HL-60 (cell line): ENCODE measurements at regions not wholly inside any gene's neighbourhood (a gene's known extent, or its start where the extent isn't known, plus 50 kb on each side); places are given as distances from the start of the nearest gene placed in this dataset.
"Not testable (repeated sequence)": the region's sequence is repeated elsewhere in the genome, so short reads cannot be mapped to it uniquely, and the experiment has no call there.

Experiments used
- DNase-seq, 2 experiments: peaks; one replicate each; pipeline ENCODE4 v3.0.0-alpha.2; 2010 to 2020; ENCODE audit warnings: low read depth in 1 of 2, low spot score in 1 of 2
- H3K27ac ChIP-seq: fragments of 250-450 bp; sonication (Bioruptor Pico); replicated peaks from 2 replicates; pipeline ENCODE4 v1.5.1; 2020; ENCODE audit warnings: mild to moderate bottlenecking, moderate library complexity
- H3K27me3 ChIP-seq: fragments of 250-450 bp; sonication (Bioruptor Pico); 2 replicates; pipeline ENCODE4 v1.5.1; 2021; ENCODE audit warnings: mild to moderate bottlenecking, moderate library complexity; ENCODE audit not compliant: insufficient read depth, poor library complexity, severe bottlenecking
- H3K4me3 ChIP-seq: replicated peaks from 2 replicates; pipeline ENCODE4 v1.5.1; 2011; ENCODE audit warnings: mild to moderate bottlenecking, control low read depth, low read length; ENCODE audit not compliant: insufficient read depth
- CTCF ChIP-seq: IDR thresholded peaks from one replicate; pipeline ENCODE4 v1.5.1; 2011; ENCODE audit warnings: low read length, control low read depth, inconsistent platforms; ENCODE audit not compliant: insufficient read depth
- GABPA ChIP-seq: IDR thresholded peaks from 2 replicates; pipeline ENCODE4 v1.6.1; 2012; ENCODE audit warnings: low read depth
- POLR2AphosphoS5 ChIP-seq: IDR thresholded peaks from 2 replicates; pipeline ENCODE4 v1.6.1; 2012; ENCODE audit warnings: low read depth
- REST ChIP-seq: IDR thresholded peaks from 2 replicates; pipeline ENCODE4 v1.6.1; 2012; ENCODE audit warnings: low read depth; ENCODE audit not compliant: insufficient replicate concordance
- SPI1 ChIP-seq: IDR thresholded peaks from 2 replicates; pipeline ENCODE4 v1.6.1; 2012; ENCODE audit warnings: low read depth, mild to moderate bottlenecking, borderline replicate concordance

GRCh38 chr5:120344181-120344580, 119.9 kb upstream of the PRR16 start:
- DNase-seq = no peak
- Histone ChIP-seq H3K27me3 (no peaks in the 10 kb centered on the region), H3K27ac (no peak overlapping the region), H3K4me3 (no peak overlapping the region)
- TF ChIP-seq GABPA (no peak), POLR2AphosphoS5 (no peak), CTCF (no peak), REST (no peak)

DNA sequence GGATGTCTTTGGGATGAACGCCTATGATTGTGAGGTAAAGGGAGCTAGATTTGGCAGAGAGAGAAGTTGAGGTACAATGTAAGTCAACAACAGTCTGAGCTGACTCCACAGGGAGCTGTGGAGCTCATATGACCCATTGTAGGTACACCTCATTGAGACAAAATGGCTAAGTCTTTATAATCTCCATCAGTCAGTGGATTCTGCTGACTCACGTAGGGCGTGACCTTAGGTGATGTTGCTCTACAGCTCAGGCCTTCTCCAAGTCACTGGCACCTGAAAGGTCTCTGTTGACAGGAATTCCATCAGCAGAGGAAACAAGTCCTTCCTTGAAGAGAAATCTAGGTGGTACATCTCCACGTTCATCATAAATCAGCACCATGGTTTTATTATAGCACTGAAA, 118.2 kb upstream of the PRR16 start:
- no peak overlapping the region for H3K27ac ChIP-seq
- TF ChIP-seq SPI1 = no peak
- no peak for TF ChIP-seq CTCF
- no peak for TF ChIP-seq POLR2AphosphoS5
- no peak for TF ChIP-seq GABPA
- no peak for TF ChIP-seq REST
- DNase-seq = no peak
- H3K4me3 ChIP-seq = no peak overlapping the region
- H3K27me3 ChIP-seq = no peaks in the 10 kb centered on the region

GRCh38 chr5:120351071-120351470, 113.0 kb upstream of the PRR16 start:
- DNase-seq, H3K27me3 ChIP-seq, H3K27ac ChIP-seq, H3K4me3 ChIP-seq: not testable (repeated sequence)

- Histone ChIP-seq H3K27me3 (no peaks in the 10 kb centered on the region), H3K27ac (no peak overlapping the region), H3K4me3 (no peak overlapping the region)
- no peak for DNase-seq
- TF ChIP-seq GABPA (no peak), POLR2AphosphoS5 (no peak), SPI1 (no peak), REST (no peak), CTCF (no peak)
Measured at GRCh38 chr5:120354126-120354525, 110.0 kb upstream of the PRR16 start.
